Liver (tissue), 8 donors: ENCODE measurements at regions not wholly inside any gene's neighbourhood (a gene's known extent, or its start where the extent isn't known, plus 50 kb on each side); places are given as distances from the start of the nearest gene placed in this dataset.

Experiments
- DNase-seq: peaks from one replicate; pipeline ENCODE4 v3.0.0-alpha.2; 2017; ENCODE audit warnings: low spot score
- H3K27ac ChIP-seq, 2 donors: one replicate each; pipeline ENCODE4 v1.7.0; 2013; ENCODE audit warnings: inconsistent platforms in 2 of 2, low read length in 2 of 2, control low read depth in 1 of 2, low read depth in 1 of 2, mild to moderate bottlenecking in 1 of 2
- H3K27me3 ChIP-seq, 4 donors: one replicate each; pipeline versions ENCODE4 v1.6.1 to v1.7.0; 2013; ENCODE audit warnings: low read length in 3 of 4, inconsistent platforms in 1 of 4, mild to moderate bottlenecking in 1 of 4, moderate library complexity in 1 of 4; ENCODE audit not compliant: control insufficient read depth in 4 of 4, insufficient read depth in 4 of 4
- H3K36me3 ChIP-seq, 4 donors: one replicate each; pipeline versions ENCODE4 v1.6.1 to v1.7.0; 2013; ENCODE audit warnings: low read length in 3 of 4, mild to moderate bottlenecking in 3 of 4, low read depth in 1 of 4, moderate library complexity in 1 of 4; ENCODE audit not compliant: control insufficient read depth in 4 of 4, insufficient read depth in 3 of 4
- H3K4me1 ChIP-seq, 4 donors: one replicate each; pipeline versions ENCODE4 v1.6.1 to v1.7.0; 2013; ENCODE audit warnings: low read length in 3 of 4, mild to moderate bottlenecking in 3 of 4, moderate library complexity in 1 of 4; ENCODE audit not compliant: control insufficient read depth in 4 of 4, insufficient read depth in 4 of 4
- H3K4me3 ChIP-seq, 3 donors: one replicate each; pipeline versions ENCODE4 v1.6.1 to v1.7.0; 2013; ENCODE audit warnings: low read length in 3 of 3, control low read depth in 1 of 3, low read depth in 1 of 3, mild to moderate bottlenecking in 1 of 3
- H3K9ac ChIP-seq, 2 donors: one replicate each; pipeline ENCODE4 v1.7.0; 2013; ENCODE audit warnings: low read length in 2 of 2, mild to moderate bottlenecking in 2 of 2, moderate library complexity in 2 of 2, control low read depth in 1 of 2, low read depth in 1 of 2
- H3K9me3 ChIP-seq, 4 donors: one replicate each; pipeline versions ENCODE4 v1.6.1 to v1.7.0; 2013; ENCODE audit warnings: low read length in 3 of 4; ENCODE audit not compliant: control insufficient read depth in 4 of 4
- EGR1 ChIP-seq, 2 donors: IDR thresholded peaks; 2 replicates each; pipeline ENCODE4 v1.6.1; 2016 to 2018; ENCODE audit warnings: antibody characterized with exemption in 2 of 2, low read depth in 2 of 2
- FOXA1 ChIP-seq: IDR thresholded peaks from 2 replicates; pipeline ENCODE4 v1.6.1; 2016; ENCODE audit warnings: antibody characterized with exemption
- GABPA ChIP-seq, 2 donors: IDR thresholded peaks in 1 of 2; conservative IDR thresholded peaks in 1 of 2; 2 replicates each; pipeline ENCODE4 v1.6.1; 2016; ENCODE audit warnings: antibody characterized with exemption in 2 of 2, mild to moderate bottlenecking in 1 of 2, moderate library complexity in 1 of 2
- HNF4A ChIP-seq, 2 donors: conservative IDR thresholded peaks; 2 replicates each; pipeline ENCODE4 v1.6.1; 2016; ENCODE audit warnings: antibody characterized with exemption in 2 of 2, mild to moderate bottlenecking in 2 of 2
- HNF4G ChIP-seq: IDR thresholded peaks from 2 replicates; pipeline ENCODE4 v1.6.1; 2016; ENCODE audit warnings: antibody characterized with exemption
- JUND ChIP-seq, 2 donors: IDR thresholded peaks; 2 replicates each; pipeline ENCODE4 v1.6.1; 2016; ENCODE audit warnings: antibody characterized with exemption in 2 of 2
- NR2F2 ChIP-seq: IDR thresholded peaks from 2 replicates; pipeline ENCODE4 v1.6.1; 2016; ENCODE audit warnings: antibody characterized with exemption
- RAD21 ChIP-seq, 2 donors: IDR thresholded peaks; 2 replicates each; pipeline ENCODE4 v1.6.1; 2016; ENCODE audit warnings: antibody characterized with exemption in 2 of 2, mild to moderate bottlenecking in 2 of 2
- RXRA ChIP-seq, 2 donors: IDR thresholded peaks; 2 replicates each; pipeline ENCODE4 v1.6.1; 2017 to 2018; ENCODE audit warnings: antibody characterized with exemption in 2 of 2, mild to moderate bottlenecking in 1 of 2
- SP1 ChIP-seq: IDR thresholded peaks from 2 replicates; pipeline ENCODE4 v1.6.1; 2018; ENCODE audit warnings: antibody characterized with exemption, mild to moderate bottlenecking
- TAF1 ChIP-seq: conservative IDR thresholded peaks from 2 replicates; pipeline ENCODE4 v1.6.1; 2016; ENCODE audit warnings: antibody characterized with exemption, mild to moderate bottlenecking
- YY1 ChIP-seq: IDR thresholded peaks from 2 replicates; pipeline ENCODE4 v1.6.1; 2016; ENCODE audit warnings: antibody characterized with exemption, mild to moderate bottlenecking
- WGBS: extraction: QIAGEN DNeasy Blood & Tissue Kit; methylation state at CpG from one replicate; pipeline ENCODE4 v1.1.7; 2013; 5-methylcytosine and 5-hydroxymethylcytosine counted together
- TF ChIP-seq, protein P1 (sequence below): IDR thresholded peaks from 2 replicates; pipeline ENCODE4 v1.6.1; 2016; ENCODE audit warnings: antibody characterized with exemption, mild to moderate bottlenecking
- TF ChIP-seq, protein P2 (sequence below): fragments of 150-350 bp; IDR thresholded peaks from 2 replicates; pipeline ENCODE4 v1.5.1; 2017; ENCODE audit warnings: improper control_type of control experiment, low read depth, low read length; ENCODE audit not compliant: missing input control
- TF ChIP-seq, protein P3 (sequence below): IDR thresholded peaks from 2 replicates; pipeline ENCODE4 v1.6.1; 2016; ENCODE audit warnings: antibody characterized with exemption
- TF ChIP-seq, protein P4 (sequence below): IDR thresholded peaks from 2 replicates; pipeline ENCODE4 v1.6.1; 2016; ENCODE audit warnings: antibody characterized with exemption
- TF ChIP-seq, protein P5 (sequence below): IDR thresholded peaks from 2 replicates; pipeline ENCODE4 v1.6.1; 2016; ENCODE audit warnings: antibody characterized with exemption
- donor health status: healthy.
- donor health status: healthy.
- donor health status: healthy.
- donor health status: healthy.
- donor health status: healthy.

DNA sequence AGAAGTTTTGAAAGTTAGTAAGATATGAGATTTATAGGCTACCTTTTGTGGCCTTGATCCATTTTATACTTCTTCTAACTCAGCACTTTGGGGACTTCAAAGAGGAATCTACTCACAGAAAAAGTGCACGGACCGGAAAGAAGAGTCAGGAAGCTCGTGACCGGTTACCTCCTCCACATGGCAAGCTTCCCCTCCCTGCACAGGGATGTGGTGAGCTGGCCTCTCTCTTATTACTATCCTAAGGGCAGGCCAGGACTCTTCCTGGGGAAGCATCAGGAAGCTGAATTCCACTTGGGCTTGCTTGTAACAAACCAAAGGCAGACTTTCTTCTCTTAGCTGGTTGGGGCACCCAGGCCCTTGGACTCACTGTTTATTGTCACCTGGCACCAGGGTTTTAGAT, 170.8 kb upstream of the GLI3 start:
- no peak for DNase-seq
- no peak overlapping the region for H3K4me3 ChIP-seq
- H3K27ac ChIP-seq: no peak overlapping the region
- H3K9ac ChIP-seq: no peak overlapping the region
- WGBS: 80% methylated on average over 4 of the region's 4 CpGs
- no peaks in the 10 kb centered on the region for H3K36me3 ChIP-seq
- no peaks in the 10 kb centered on the region for H3K9me3 ChIP-seq
- no peaks in the 10 kb centered on the region for H3K4me1 ChIP-seq
- H3K27me3 ChIP-seq: no peaks in the 10 kb centered on the region
- no peak for TF ChIP-seq NR2F2
- TF ChIP-seq, protein P1, sequence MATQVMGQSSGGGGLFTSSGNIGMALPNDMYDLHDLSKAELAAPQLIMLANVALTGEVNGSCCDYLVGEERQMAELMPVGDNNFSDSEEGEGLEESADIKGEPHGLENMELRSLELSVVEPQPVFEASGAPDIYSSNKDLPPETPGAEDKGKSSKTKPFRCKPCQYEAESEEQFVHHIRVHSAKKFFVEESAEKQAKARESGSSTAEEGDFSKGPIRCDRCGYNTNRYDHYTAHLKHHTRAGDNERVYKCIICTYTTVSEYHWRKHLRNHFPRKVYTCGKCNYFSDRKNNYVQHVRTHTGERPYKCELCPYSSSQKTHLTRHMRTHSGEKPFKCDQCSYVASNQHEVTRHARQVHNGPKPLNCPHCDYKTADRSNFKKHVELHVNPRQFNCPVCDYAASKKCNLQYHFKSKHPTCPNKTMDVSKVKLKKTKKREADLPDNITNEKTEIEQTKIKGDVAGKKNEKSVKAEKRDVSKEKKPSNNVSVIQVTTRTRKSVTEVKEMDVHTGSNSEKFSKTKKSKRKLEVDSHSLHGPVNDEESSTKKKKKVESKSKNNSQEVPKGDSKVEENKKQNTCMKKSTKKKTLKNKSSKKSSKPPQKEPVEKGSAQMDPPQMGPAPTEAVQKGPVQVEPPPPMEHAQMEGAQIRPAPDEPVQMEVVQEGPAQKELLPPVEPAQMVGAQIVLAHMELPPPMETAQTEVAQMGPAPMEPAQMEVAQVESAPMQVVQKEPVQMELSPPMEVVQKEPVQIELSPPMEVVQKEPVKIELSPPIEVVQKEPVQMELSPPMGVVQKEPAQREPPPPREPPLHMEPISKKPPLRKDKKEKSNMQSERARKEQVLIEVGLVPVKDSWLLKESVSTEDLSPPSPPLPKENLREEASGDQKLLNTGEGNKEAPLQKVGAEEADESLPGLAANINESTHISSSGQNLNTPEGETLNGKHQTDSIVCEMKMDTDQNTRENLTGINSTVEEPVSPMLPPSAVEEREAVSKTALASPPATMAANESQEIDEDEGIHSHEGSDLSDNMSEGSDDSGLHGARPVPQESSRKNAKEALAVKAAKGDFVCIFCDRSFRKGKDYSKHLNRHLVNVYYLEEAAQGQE: no peak
- no peak for TF ChIP-seq HNF4A (conservative IDR thresholded peaks at IDR 0.05)
- TF ChIP-seq SP1: no peak
- TF ChIP-seq, protein P2, sequence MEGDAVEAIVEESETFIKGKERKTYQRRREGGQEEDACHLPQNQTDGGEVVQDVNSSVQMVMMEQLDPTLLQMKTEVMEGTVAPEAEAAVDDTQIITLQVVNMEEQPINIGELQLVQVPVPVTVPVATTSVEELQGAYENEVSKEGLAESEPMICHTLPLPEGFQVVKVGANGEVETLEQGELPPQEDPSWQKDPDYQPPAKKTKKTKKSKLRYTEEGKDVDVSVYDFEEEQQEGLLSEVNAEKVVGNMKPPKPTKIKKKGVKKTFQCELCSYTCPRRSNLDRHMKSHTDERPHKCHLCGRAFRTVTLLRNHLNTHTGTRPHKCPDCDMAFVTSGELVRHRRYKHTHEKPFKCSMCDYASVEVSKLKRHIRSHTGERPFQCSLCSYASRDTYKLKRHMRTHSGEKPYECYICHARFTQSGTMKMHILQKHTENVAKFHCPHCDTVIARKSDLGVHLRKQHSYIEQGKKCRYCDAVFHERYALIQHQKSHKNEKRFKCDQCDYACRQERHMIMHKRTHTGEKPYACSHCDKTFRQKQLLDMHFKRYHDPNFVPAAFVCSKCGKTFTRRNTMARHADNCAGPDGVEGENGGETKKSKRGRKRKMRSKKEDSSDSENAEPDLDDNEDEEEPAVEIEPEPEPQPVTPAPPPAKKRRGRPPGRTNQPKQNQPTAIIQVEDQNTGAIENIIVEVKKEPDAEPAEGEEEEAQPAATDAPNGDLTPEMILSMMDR: no peak
- no peak for TF ChIP-seq JUND (IDR thresholded peaks at IDR 0.05)

DNA sequence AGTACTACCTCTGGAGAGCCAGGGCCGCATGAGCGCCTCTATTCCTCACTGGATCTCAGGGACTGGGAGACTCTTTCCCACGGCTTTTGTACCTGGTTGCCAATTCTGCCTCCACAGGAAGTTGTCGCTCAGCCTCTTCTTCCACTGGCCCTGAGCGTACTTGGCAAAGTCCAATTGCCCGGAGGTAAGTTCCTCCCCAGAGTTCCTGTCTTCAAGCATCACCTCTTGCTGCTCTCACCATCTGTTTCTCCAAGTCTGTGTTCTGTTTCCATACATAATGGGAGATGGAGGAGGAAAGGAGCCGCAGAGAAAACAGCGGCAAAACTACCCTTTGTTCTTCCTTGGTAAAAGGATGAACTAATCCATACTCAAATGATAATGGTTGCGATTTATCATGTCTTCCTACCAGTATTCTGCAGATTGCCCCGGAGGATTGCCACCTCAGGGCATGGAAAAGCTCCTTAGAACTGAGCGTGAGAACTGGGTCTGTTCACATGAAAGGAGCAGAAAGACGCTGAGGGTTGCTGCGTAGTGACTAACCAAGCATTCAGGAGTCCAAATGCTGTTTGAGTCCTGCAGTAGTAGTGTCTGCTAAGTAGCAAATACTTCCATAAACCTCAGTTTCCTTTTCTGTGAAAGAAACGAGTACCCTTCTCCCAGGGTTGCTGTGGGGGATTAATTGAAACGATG, 170.2 kb upstream of the GLI3 start:
- H3K27ac ChIP-seq: no peak overlapping the region
- no peaks in the 10 kb centered on the region for H3K4me1 ChIP-seq
- H3K27me3 ChIP-seq: no peaks in the 10 kb centered on the region
- no peak overlapping the region for H3K4me3 ChIP-seq
- H3K9ac ChIP-seq: no peak overlapping the region
- no peak for DNase-seq
- 86% methylated on average over 15 of the region's 15 CpGs for WGBS
- TF ChIP-seq HNF4A (conservative IDR thresholded peaks at IDR 0.05) (no peak), GABPA (IDR thresholded peaks at IDR 0.05 in 1 of 2, conservative IDR thresholded peaks at IDR 0.05 in 1 of 2) (no peak), YY1 (no peak), RXRA (IDR thresholded peaks at IDR 0.05) (no peak), SP1 (no peak), HNF4G (no peak), RAD21 (IDR thresholded peaks at IDR 0.05) (no peak), FOXA1 (no peak), EGR1 (IDR thresholded peaks at IDR 0.05; ENCODE audit: low read depth in 2 of 2) (no peak), JUND (IDR thresholded peaks at IDR 0.05) (no peak), TAF1 (no peak)
- TF ChIP-seq, protein P1: no peak
- TF ChIP-seq, protein P3, sequence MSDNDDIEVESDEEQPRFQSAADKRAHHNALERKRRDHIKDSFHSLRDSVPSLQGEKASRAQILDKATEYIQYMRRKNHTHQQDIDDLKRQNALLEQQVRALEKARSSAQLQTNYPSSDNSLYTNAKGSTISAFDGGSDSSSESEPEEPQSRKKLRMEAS: no peak
- TF ChIP-seq, protein P4, sequence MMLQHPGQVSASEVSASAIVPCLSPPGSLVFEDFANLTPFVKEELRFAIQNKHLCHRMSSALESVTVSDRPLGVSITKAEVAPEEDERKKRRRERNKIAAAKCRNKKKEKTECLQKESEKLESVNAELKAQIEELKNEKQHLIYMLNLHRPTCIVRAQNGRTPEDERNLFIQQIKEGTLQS: no peak
- TF ChIP-seq, protein P5, sequence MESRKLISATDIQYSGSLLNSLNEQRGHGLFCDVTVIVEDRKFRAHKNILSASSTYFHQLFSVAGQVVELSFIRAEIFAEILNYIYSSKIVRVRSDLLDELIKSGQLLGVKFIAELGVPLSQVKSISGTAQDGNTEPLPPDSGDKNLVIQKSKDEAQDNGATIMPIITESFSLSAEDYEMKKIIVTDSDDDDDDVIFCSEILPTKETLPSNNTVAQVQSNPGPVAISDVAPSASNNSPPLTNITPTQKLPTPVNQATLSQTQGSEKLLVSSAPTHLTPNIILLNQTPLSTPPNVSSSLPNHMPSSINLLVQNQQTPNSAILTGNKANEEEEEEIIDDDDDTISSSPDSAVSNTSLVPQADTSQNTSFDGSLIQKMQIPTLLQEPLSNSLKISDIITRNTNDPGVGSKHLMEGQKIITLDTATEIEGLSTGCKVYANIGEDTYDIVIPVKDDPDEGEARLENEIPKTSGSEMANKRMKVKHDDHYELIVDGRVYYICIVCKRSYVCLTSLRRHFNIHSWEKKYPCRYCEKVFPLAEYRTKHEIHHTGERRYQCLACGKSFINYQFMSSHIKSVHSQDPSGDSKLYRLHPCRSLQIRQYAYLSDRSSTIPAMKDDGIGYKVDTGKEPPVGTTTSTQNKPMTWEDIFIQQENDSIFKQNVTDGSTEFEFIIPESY: no peak
- no peaks in the 10 kb centered on the region for H3K36me3 ChIP-seq
- H3K9me3 ChIP-seq: no peaks in the 10 kb centered on the region
